ENCODE measurements at regions not wholly inside any gene's neighbourhood (a gene's known extent, or its start where the extent isn't known, plus 50 kb on each side); places are given as distances from the start of the nearest gene placed in this dataset.

GRCh38 chr2:221780281-221780688 lies 208.2 kb upstream of the EPHA4 start:
- no peaks in the 10 kb centered on the region for H3K79me2 ChIP-seq (ENCODE audit: insufficient read depth, low read length)
- ATAC-seq (no peak), DNase-seq (ENCODE audit: low read depth, low spot score) (no peak)
- H3K9me3 ChIP-seq (ENCODE audit: control insufficient read depth in 1 of 2, insufficient read depth in 1 of 2, low read depth in 1 of 2, low read length in 2 of 2) = no peaks in the 10 kb centered on the region
- 0 out of 2 replicates have a peak, but pooled peaks cover 6% of the 10 kb centered on the region for H3K27me3 ChIP-seq (ENCODE audit: insufficient read depth, low read length)
- POLR2A ChIA-PET = no interaction called here
- H2AFZ ChIP-seq (ENCODE audit: low read depth, low read length, poor library complexity, severe bottlenecking) = no peak overlapping the region
- H3K36me3 ChIP-seq (ENCODE audit: control insufficient read depth in 1 of 2, insufficient read depth in 2 of 2, low read length in 2 of 2) = no peaks in the 10 kb centered on the region
- no TSS peak for BruUV-seq (replicated peaks)
- H4K20me1 ChIP-seq (ENCODE audit: insufficient read depth) = no peaks in the 10 kb centered on the region
- CTCF ChIA-PET = no interaction called here
- RAD21 ChIA-PET (ENCODE audit: low non-redundant PET in 1 of 2, low total read pairs in 2 of 2, uncharacterized antibody in 2 of 2, unreplicated experiment in 2 of 2) = no interaction called here
- H3K4me1 ChIP-seq (ENCODE audit: control insufficient read depth in 1 of 2, insufficient read depth in 2 of 2, low read length in 2 of 2) = no peaks in the 10 kb centered on the region
- H3K4me3 ChIP-seq (replicated peaks in 1 of 2; ENCODE audit: low read depth in 1 of 2, low read length in 2 of 2) = no peak overlapping the region
- no peak overlapping the region for H3K27ac ChIP-seq (ENCODE audit: low read depth, low read length)
- intact Hi-C loops (cut with micrococcal nuclease) = no loop called here
- H3K9ac ChIP-seq (ENCODE audit: low read length) = no peak overlapping the region
- H3K4me2 ChIP-seq (ENCODE audit: low read length) = no peak overlapping the region
- TF ChIP-seq ZBTB33 (IDR thresholded peaks at IDR 0.05; ENCODE audit: extremely low read depth, insufficient replicate concordance, low read length) = no peak
- no peak for TF ChIP-seq FOSL1 (IDR thresholded peaks at IDR 0.05; ENCODE audit: low read depth)
- TF ChIP-seq JUND (IDR thresholded peaks at IDR 0.05) = no peak
- no peaks in the 10 kb centered on the region for H3K9me2 ChIP-seq (ENCODE audit: insufficient read depth)

- ChIA-PET RAD21 (ENCODE audit: low non-redundant PET in 1 of 2, low total read pairs in 2 of 2, uncharacterized antibody in 2 of 2, unreplicated experiment in 2 of 2) (no interaction called here), CTCF (no interaction called here)
- ATAC-seq = no peak
- TF ChIP-seq ZBTB33 (IDR thresholded peaks at IDR 0.05; ENCODE audit: extremely low read depth, insufficient replicate concordance, low read length) (no peak), RAD21 (IDR thresholded peaks at IDR 0.05; ENCODE audit: low read depth) (no peak), SRF (IDR thresholded peaks at IDR 0.05; ENCODE audit: low read depth) (no peak), ZNF274 (IDR thresholded peaks at IDR 0.05; ENCODE audit: low read depth, low read length) (no peak), SP1 (IDR thresholded peaks at IDR 0.05; ENCODE audit: low read depth) (no peak), ATF3 (IDR thresholded peaks at IDR 0.05) (no peak), ZFX (IDR thresholded peaks at IDR 0.05) (no peak), CTCF (IDR thresholded peaks at IDR 0.05 in 2 of 3, conservative IDR thresholded peaks at IDR 0.05 in 1 of 3; ENCODE audit: borderline replicate concordance in 1 of 3, insufficient read depth in 1 of 3, low read depth in 2 of 3, low read length in 2 of 3) (no peak), TCF7L2 (IDR thresholded peaks at IDR 0.05; ENCODE audit: borderline replicate concordance, extremely low read depth, insufficient read depth, insufficient read length) (no peak), EGR1 (IDR thresholded peaks at IDR 0.05; ENCODE audit: low read depth) (no peak), POLR2A (IDR thresholded peaks at IDR 0.05; ENCODE audit: borderline replicate concordance, extremely low read depth, insufficient read depth, insufficient read length) (no peak), EZH2phosphoT487 (IDR thresholded peaks at IDR 0.05; ENCODE audit: borderline replicate concordance) (no peak), CEBPB (IDR thresholded peaks at IDR 0.05; ENCODE audit: low read depth) (no peak), SIN3A (IDR thresholded peaks at IDR 0.05; ENCODE audit: low read depth) (no peak)
These were observed 207.5 kb upstream of the EPHA4 start for GRCh38 chr2:221779614-221780067.

More at GRCh38 chr2:221779614-221780067, 207.5 kb upstream of the EPHA4 start:
- DNase-seq (ENCODE audit: low read depth, low spot score) = no peak
- no peaks in the 10 kb centered on the region for H3K9me2 ChIP-seq (ENCODE audit: insufficient read depth)
- H3K27me3 ChIP-seq (ENCODE audit: insufficient read depth, low read length) = peaks cover 10% of the 10 kb centered on the region; the same call in 1 of the 2 replicates
- no peak overlapping the region for H2AFZ ChIP-seq (ENCODE audit: low read depth, low read length, poor library complexity, severe bottlenecking)
- intact Hi-C loops (cut with micrococcal nuclease) = no loop called here
- no peaks in the 10 kb centered on the region for H3K4me1 ChIP-seq (ENCODE audit: control insufficient read depth in 1 of 2, insufficient read depth in 2 of 2, low read length in 2 of 2)
- H3K4me2 ChIP-seq (ENCODE audit: low read length) = no peak overlapping the region
- no peaks in the 10 kb centered on the region for H3K9me3 ChIP-seq (ENCODE audit: control insufficient read depth in 1 of 2, insufficient read depth in 1 of 2, low read depth in 1 of 2, low read length in 2 of 2)
- POLR2A ChIA-PET = no interaction called here
- no peak overlapping the region for H3K4me3 ChIP-seq (replicated peaks in 1 of 2; ENCODE audit: low read depth in 1 of 2, low read length in 2 of 2)
- no TSS peak for BruUV-seq (replicated peaks)
- H3K36me3 ChIP-seq (ENCODE audit: control insufficient read depth in 1 of 2, insufficient read depth in 2 of 2, low read length in 2 of 2) = no peaks in the 10 kb centered on the region
- no peak overlapping the region for H3K27ac ChIP-seq (ENCODE audit: low read depth, low read length)
- H3K79me2 ChIP-seq (ENCODE audit: insufficient read depth, low read length) = no peaks in the 10 kb centered on the region
- no peak overlapping the region for H3K9ac ChIP-seq (ENCODE audit: low read length)
- no peaks in the 10 kb centered on the region for H4K20me1 ChIP-seq (ENCODE audit: insufficient read depth)

Data from HCT116 (cell line).